Gastroesophageal sphincter (tissue), 3 donors: ENCODE measurements at regions not wholly inside any gene's neighbourhood (a gene's known extent, or its start where the extent isn't known, plus 50 kb on each side); places are given as distances from the start of the nearest gene placed in this dataset.

Experiments used
- EP300 ChIP-seq: sonication (generic); formaldehyde crosslinking; IDR thresholded peaks from one replicate; pipeline ENCODE4 v1.6.1; 2017; ENCODE audit warnings: antibody characterized with exemption, mild to moderate bottlenecking
- POLR2A ChIP-seq, 2 donors: fragments of 450-650 bp; IDR thresholded peaks; one replicate each; pipeline ENCODE4 v1.6.1; 2017; ENCODE audit warnings: antibody characterized with exemption in 2 of 2, mild to moderate bottlenecking in 2 of 2, moderate library complexity in 1 of 2
- POLR2AphosphoS5 ChIP-seq: sonication (generic); formaldehyde crosslinking; IDR thresholded peaks from one replicate; pipeline ENCODE4 v1.6.1; 2017; ENCODE audit warnings: antibody characterized with exemption
- TF ChIP-seq, protein P1 (sequence below), 4 experiments: fragments of 200-600 bp in 2 of 4; fragments of 450-650 bp in 2 of 4; sonication (generic) in 1 of 4; IDR thresholded peaks; one replicate each; pipeline ENCODE4 v1.5.1; 2017 to 2019; ENCODE audit warnings: antibody characterized with exemption in 4 of 4, mild to moderate bottlenecking in 2 of 4, moderate library complexity in 2 of 4

DNA sequence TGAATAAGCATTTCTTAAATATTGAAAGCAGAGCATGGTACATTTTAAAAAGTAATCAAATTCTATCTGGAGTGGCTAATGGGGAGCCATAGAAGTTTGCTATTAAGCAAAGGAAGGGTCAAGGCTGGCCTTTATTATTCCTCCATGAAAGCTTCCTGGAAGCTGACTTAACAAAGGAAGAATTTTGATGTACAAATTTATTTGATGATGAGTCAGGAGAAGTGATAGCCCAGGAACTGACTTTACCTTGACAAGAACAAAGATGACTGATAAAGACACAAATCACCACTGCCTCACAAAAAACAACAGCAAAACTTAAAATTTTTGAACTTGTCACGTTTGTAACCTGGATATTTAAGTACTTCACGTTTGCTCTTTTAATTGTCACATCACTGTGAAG lies 872.1 kb downstream of the PCDH7 start:
- TF ChIP-seq, protein P1, sequence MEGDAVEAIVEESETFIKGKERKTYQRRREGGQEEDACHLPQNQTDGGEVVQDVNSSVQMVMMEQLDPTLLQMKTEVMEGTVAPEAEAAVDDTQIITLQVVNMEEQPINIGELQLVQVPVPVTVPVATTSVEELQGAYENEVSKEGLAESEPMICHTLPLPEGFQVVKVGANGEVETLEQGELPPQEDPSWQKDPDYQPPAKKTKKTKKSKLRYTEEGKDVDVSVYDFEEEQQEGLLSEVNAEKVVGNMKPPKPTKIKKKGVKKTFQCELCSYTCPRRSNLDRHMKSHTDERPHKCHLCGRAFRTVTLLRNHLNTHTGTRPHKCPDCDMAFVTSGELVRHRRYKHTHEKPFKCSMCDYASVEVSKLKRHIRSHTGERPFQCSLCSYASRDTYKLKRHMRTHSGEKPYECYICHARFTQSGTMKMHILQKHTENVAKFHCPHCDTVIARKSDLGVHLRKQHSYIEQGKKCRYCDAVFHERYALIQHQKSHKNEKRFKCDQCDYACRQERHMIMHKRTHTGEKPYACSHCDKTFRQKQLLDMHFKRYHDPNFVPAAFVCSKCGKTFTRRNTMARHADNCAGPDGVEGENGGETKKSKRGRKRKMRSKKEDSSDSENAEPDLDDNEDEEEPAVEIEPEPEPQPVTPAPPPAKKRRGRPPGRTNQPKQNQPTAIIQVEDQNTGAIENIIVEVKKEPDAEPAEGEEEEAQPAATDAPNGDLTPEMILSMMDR (IDR thresholded peaks at IDR 0.05): no peak
- TF ChIP-seq POLR2A (IDR thresholded peaks at IDR 0.05) (no peak), EP300 (no peak), POLR2AphosphoS5 (no peak)
